Natural killer cell (primary cell): ENCODE measurements at regions not wholly inside any gene's neighbourhood (a gene's known extent, or its start where the extent isn't known, plus 50 kb on each side); places are given as distances from the start of the nearest gene placed in this dataset.
"Not testable (repeated sequence)": the region's sequence is repeated elsewhere in the genome, so short reads cannot be mapped to it uniquely, and the experiment has no call there.

ENCODE experiments used
- ATAC-seq, 3 donors: fragments of 150-1000 bp in 2 of 3; fragments of 200-7000 bp in 1 of 3; cut with Tn5 transposase; 1 replicate in 1 of 3; 2 replicates in 2 of 3; pipeline ENCODE4 v1.10.0; 2021; ENCODE audit warnings: mild to moderate bottlenecking in 2 of 3, moderate library complexity in 2 of 3
- DNase-seq, 2 donors: peaks; one replicate each; pipeline versions ENCODE4 v3.0.0 to v3.0.0-alpha.2; 2013 to 2021; ENCODE audit warnings: mixed read lengths in 1 of 2
- H3K27ac ChIP-seq: one replicate; pipeline ENCODE4 v1.5.1; 2013; ENCODE audit warnings: mild to moderate bottlenecking, low read length
- H3K27me3 ChIP-seq: one replicate; pipeline ENCODE4 v1.6.1; 2013; ENCODE audit warnings: low read length; ENCODE audit not compliant: control insufficient read depth, insufficient read depth
- H3K36me3 ChIP-seq: one replicate; pipeline ENCODE4 v1.6.1; 2013; ENCODE audit warnings: low read length; ENCODE audit not compliant: control insufficient read depth, insufficient read depth
- H3K4me1 ChIP-seq: one replicate; pipeline ENCODE4 v1.6.1; 2013; ENCODE audit warnings: low read length; ENCODE audit not compliant: control insufficient read depth, insufficient read depth
- H3K4me3 ChIP-seq: one replicate; pipeline ENCODE4 v1.5.1; 2013; ENCODE audit warnings: low read length
- H3K9me3 ChIP-seq: one replicate; pipeline ENCODE4 v1.6.1; 2013; ENCODE audit warnings: low read length; ENCODE audit not compliant: control insufficient read depth, insufficient read depth
- H3K27ac Mint-ChIP-seq, 2 donors: one replicate each; pipeline ENCODE4 v1.8.0; 2022; ENCODE audit warnings: mild to moderate bottlenecking in 2 of 2, mixed read lengths in 2 of 2, moderate library complexity in 1 of 2
- H3K27me3 Mint-ChIP-seq, 2 donors: one replicate each; pipeline ENCODE4 v1.8.0; 2022; ENCODE audit warnings: low read depth in 2 of 2, mixed read lengths in 2 of 2
- H3K36me3 Mint-ChIP-seq: one replicate; pipeline ENCODE4 v1.8.0; 2022; ENCODE audit warnings: mixed read lengths
- H3K4me1 Mint-ChIP-seq, 2 donors: one replicate each; pipeline ENCODE4 v1.8.0; 2022; ENCODE audit warnings: mixed read lengths in 2 of 2
- H3K4me3 Mint-ChIP-seq: one replicate; pipeline ENCODE4 v1.8.0; 2022; ENCODE audit warnings: mild to moderate bottlenecking, moderate library complexity, mixed read lengths
- H3K9me3 Mint-ChIP-seq, 2 donors: one replicate each; pipeline ENCODE4 v1.8.0; 2022; ENCODE audit warnings: mixed read lengths in 2 of 2
- CTCF ChIP-seq: fragments of 200-600 bp; IDR thresholded peaks from one replicate; pipeline ENCODE4 v1.8.0; 2022; ENCODE audit warnings: antibody characterized with exemption
- WGBS: methylation state at CpG from one replicate; pipeline ENCODE4 v1.1.7; 2013; ENCODE audit warnings: missing lambda C conversion rate; ENCODE audit not compliant: insufficient coverage; 5-methylcytosine and 5-hydroxymethylcytosine counted together
- intact Hi-C: fragments of 100-400 bp; cut with micrococcal nuclease; formaldehyde crosslinking; loops from one replicate; pipeline ENCODE4 v1.14.2; 2022

GRCh38 chr15:30732100-30732499, 106.2 kb downstream of the ARHGAP11B start:
- H3K27me3 ChIP-seq, H3K27ac Mint-ChIP-seq, H3K9me3 Mint-ChIP-seq, DNase-seq, H3K4me3 Mint-ChIP-seq, H3K4me3 ChIP-seq, ATAC-seq, H3K27me3 Mint-ChIP-seq, H3K36me3 Mint-ChIP-seq, H3K27ac ChIP-seq, intact Hi-C loops, H3K4me1 Mint-ChIP-seq, H3K4me1 ChIP-seq, H3K9me3 ChIP-seq, H3K36me3 ChIP-seq: not testable (repeated sequence)
- 98% methylated on average over 2 of the region's 4 CpGs for WGBS

- H3K27ac ChIP-seq, H3K4me3 ChIP-seq, ATAC-seq, H3K4me1 ChIP-seq, H3K27me3 ChIP-seq, H3K4me3 Mint-ChIP-seq, intact Hi-C loops, H3K9me3 ChIP-seq, DNase-seq, H3K36me3 ChIP-seq, H3K27ac Mint-ChIP-seq, H3K4me1 Mint-ChIP-seq, H3K9me3 Mint-ChIP-seq, H3K27me3 Mint-ChIP-seq, H3K36me3 Mint-ChIP-seq: not testable (repeated sequence)
- 94% methylated on average over 10 of the region's 10 CpGs for WGBS
Observed at GRCh38 chr15:30735884-30736564, 110.1 kb downstream of the ARHGAP11B start.

GRCh38 chr15:30742796-30743195, 116.9 kb downstream of the ARHGAP11B start:
- H3K4me1 ChIP-seq, H3K27me3 ChIP-seq, H3K9me3 ChIP-seq, H3K27me3 Mint-ChIP-seq, H3K4me3 Mint-ChIP-seq, DNase-seq, H3K27ac Mint-ChIP-seq, H3K36me3 ChIP-seq, ATAC-seq, H3K27ac ChIP-seq, intact Hi-C loops, H3K36me3 Mint-ChIP-seq, H3K4me3 ChIP-seq, H3K4me1 Mint-ChIP-seq, H3K9me3 Mint-ChIP-seq: not testable (repeated sequence)
- WGBS = no CpG with 5 or more reads among the region's 3 CpGs

DNA sequence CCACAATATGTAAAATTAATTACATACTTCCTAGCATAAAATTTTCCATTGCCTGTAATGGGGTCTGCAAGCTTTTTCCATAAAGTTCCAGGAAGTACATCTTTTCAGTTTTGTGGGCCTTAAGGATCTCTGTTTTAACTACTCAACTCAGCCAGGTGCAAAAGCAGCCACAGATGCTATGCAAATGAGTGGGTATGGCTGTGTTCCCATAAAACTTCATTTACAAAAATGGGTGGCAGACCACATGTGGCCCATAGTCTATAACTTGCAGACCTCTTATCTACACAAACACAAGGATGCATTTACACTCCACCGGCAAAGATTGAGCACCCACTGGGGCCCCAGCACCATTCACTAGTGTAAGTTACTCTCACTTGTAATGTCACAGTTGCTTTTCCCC, 123.1 kb downstream of the ARHGAP11B start:
- intact Hi-C loops, H3K9me3 ChIP-seq, H3K27ac ChIP-seq, H3K36me3 Mint-ChIP-seq, DNase-seq, ATAC-seq, H3K4me1 Mint-ChIP-seq, H3K27me3 Mint-ChIP-seq, H3K4me1 ChIP-seq, H3K4me3 Mint-ChIP-seq, H3K4me3 ChIP-seq, H3K27me3 ChIP-seq, H3K9me3 Mint-ChIP-seq, H3K27ac Mint-ChIP-seq, H3K36me3 ChIP-seq: not testable (repeated sequence)
- WGBS = no CpG with 5 or more reads among the region's 1 CpG

DNA sequence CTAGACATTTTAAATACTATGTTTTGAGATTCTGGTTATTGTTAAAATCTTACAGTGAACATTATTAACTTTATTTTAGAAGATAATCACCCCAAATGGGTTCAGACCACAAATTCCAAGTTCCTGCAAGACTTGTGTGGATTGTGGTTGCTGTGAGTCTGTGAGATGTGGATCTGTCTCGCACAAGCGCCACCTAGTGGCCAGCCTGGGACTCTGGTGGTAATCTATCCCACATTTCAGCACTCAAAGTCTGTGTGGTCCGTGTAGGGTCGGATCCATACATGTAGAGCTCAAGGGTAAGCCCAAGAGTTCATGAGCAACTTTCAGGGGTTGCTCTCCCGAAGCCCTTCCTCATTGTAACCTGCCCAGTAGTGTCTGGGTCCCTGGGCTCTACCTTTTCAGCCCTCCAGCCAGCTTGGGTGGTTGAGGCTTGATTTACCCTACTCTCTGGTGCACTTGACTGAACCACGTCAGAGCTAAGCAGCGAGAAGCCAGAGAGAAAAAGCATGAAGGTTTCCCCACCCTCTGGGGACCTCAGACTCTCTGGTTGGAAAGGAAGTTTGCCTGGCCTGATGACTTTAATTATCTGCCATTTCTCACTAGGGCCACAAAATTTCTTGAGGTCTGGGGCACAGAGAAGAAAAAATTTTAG, 129.2 kb downstream of the ARHGAP11B start:
- H3K27ac Mint-ChIP-seq, H3K27me3 Mint-ChIP-seq, H3K4me3 ChIP-seq, H3K36me3 ChIP-seq, H3K4me1 Mint-ChIP-seq, H3K9me3 Mint-ChIP-seq, H3K27me3 ChIP-seq, H3K36me3 Mint-ChIP-seq, intact Hi-C loops, H3K27ac ChIP-seq, H3K4me3 Mint-ChIP-seq, H3K9me3 ChIP-seq, H3K4me1 ChIP-seq: not testable (repeated sequence)
- peak; percentile 70 to 85 (median 78) for ATAC-seq
- DNase-seq = peak in 1 of 2 donors; percentile 60
- TF ChIP-seq CTCF = peak; percentile 34
- 0% methylated on average over 1 of the region's 7 CpGs for WGBS

DNA sequence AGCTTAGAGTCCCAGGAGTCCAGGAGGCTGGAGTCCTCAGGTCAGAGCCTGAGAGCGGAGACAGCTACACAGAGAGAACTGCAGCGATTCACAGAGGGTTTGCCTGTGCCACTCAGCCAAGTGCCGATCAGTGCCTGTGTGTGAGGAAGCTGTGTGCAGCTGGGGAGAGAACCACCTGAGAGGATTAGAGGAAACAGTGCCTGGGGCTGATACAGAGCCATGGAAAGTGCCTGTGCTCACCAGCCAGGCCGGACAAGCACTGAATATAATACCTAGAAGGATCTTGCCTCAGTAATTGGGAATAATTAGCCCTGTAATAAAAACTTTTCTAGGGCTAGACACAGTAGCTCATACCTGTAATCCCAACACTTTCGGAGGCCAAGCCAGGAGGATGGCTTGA, 134.7 kb downstream of the ARHGAP11B start:
- intact Hi-C loops, DNase-seq, H3K27ac ChIP-seq, H3K4me1 Mint-ChIP-seq, H3K27ac Mint-ChIP-seq, H3K27me3 ChIP-seq, ATAC-seq, H3K4me3 Mint-ChIP-seq, H3K9me3 Mint-ChIP-seq, H3K9me3 ChIP-seq, H3K4me1 ChIP-seq, H3K4me3 ChIP-seq, H3K27me3 Mint-ChIP-seq, H3K36me3 ChIP-seq, H3K36me3 Mint-ChIP-seq: not testable (repeated sequence)
- 100% methylated on average over 3 of the region's 5 CpGs for WGBS

DNA sequence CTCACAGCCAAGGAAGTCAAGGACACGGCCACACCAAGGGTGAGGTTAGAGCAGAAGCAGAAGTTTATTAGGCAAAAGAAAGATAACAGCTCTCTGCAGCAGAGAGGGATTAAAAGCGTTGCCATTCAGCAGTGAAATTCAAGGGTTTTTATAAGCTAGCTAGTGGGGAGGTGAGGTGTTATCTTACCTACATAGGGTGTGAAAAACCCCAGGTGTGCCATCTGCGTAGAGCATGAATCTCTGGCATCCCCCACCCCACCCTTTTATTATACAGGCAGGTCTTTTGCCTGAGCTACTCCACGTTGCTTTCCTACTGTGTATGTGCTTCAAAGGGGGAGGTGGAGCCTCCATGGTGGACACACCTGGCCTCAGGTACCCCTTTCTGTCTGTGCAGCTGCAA, 135.4 kb downstream of the ARHGAP11B start:
- H3K4me1 ChIP-seq, H3K36me3 ChIP-seq, DNase-seq, H3K27ac ChIP-seq, H3K4me3 Mint-ChIP-seq, ATAC-seq, H3K27ac Mint-ChIP-seq, H3K36me3 Mint-ChIP-seq, H3K9me3 ChIP-seq, H3K27me3 ChIP-seq, H3K9me3 Mint-ChIP-seq, intact Hi-C loops, H3K4me1 Mint-ChIP-seq, H3K27me3 Mint-ChIP-seq, H3K4me3 ChIP-seq: not testable (repeated sequence)
- 100% methylated on average over 1 of the region's 4 CpGs for WGBS
